Sigmoid colon (tissue), 6 donors: ENCODE measurements at regions not wholly inside any gene's neighbourhood (a gene's known extent, or its start where the extent isn't known, plus 50 kb on each side); places are given as distances from the start of the nearest gene placed in this dataset.

Experiments
- DNase-seq: peaks from one replicate; pipeline ENCODE4 v3.0.0-alpha.2; 2019
- H3K27ac ChIP-seq, 4 donors: fragments of 200-600 bp; sonication (generic); one replicate each; pipeline ENCODE4 v1.5.1; 2016 to 2019; ENCODE audit warnings: mild to moderate bottlenecking in 1 of 4
- H3K27me3 ChIP-seq, 3 donors: fragments of 200-600 bp; sonication (generic); one replicate each; pipeline ENCODE4 v1.5.1; 2019; ENCODE audit warnings: mild to moderate bottlenecking in 1 of 3
- H3K36me3 ChIP-seq, 4 donors: fragments of 200-600 bp; sonication (generic); one replicate each; pipeline ENCODE4 v1.5.1; 2016 to 2019
- H3K4me1 ChIP-seq, 4 donors: fragments of 200-600 bp; sonication (generic); one replicate each; pipeline ENCODE4 v1.5.1; 2017 to 2019
- H3K4me3 ChIP-seq, 4 donors: fragments of 200-600 bp; sonication (generic); one replicate each; pipeline ENCODE4 v1.5.1; 2017 to 2019; ENCODE audit warnings: mild to moderate bottlenecking in 2 of 4, moderate library complexity in 1 of 4
- H3K9me3 ChIP-seq, 4 donors: fragments of 200-600 bp in 3 of 4; sonication (generic) in 3 of 4; one replicate each; pipeline versions ENCODE4 v1.5.1 to v1.6.1; 2013 to 2019
- EP300 ChIP-seq, 4 donors: sonication (generic); formaldehyde crosslinking; IDR thresholded peaks; one replicate each; pipeline ENCODE4 v1.6.1; 2017; ENCODE audit warnings: antibody characterized with exemption in 4 of 4
- POLR2A ChIP-seq, 2 donors: fragments of 450-650 bp; IDR thresholded peaks; one replicate each; pipeline ENCODE4 v1.6.1; 2016; ENCODE audit warnings: antibody characterized with exemption in 2 of 2, mild to moderate bottlenecking in 2 of 2, moderate library complexity in 2 of 2
- POLR2AphosphoS5 ChIP-seq, 4 donors: sonication (generic); formaldehyde crosslinking; IDR thresholded peaks; one replicate each; pipeline ENCODE4 v1.6.1; 2017; ENCODE audit warnings: antibody characterized with exemption in 4 of 4
- WGBS, 2 donors: extraction: QIAGEN DNeasy Blood & Tissue Kit; methylation state at CpG; one replicate each; pipeline ENCODE4 v1.1.7; 2013; 5-methylcytosine and 5-hydroxymethylcytosine counted together
- intact Hi-C: fragments of 100-400 bp; cut with DNase I; formaldehyde crosslinking; loops from one replicate; pipeline ENCODE4 v1.15.1; 2023
- TF ChIP-seq, protein P1 (sequence below), 4 experiments: fragments of 450-650 bp in 3 of 4; fragments of 200-600 bp in 1 of 4; IDR thresholded peaks; one replicate each; pipeline ENCODE4 v1.5.1; 2016 to 2019; ENCODE audit warnings: antibody characterized with exemption in 4 of 4, mild to moderate bottlenecking in 3 of 4, moderate library complexity in 2 of 4
- donor health status: healthy with polysubstance abuse.
- donor health status: healthy.

DNA sequence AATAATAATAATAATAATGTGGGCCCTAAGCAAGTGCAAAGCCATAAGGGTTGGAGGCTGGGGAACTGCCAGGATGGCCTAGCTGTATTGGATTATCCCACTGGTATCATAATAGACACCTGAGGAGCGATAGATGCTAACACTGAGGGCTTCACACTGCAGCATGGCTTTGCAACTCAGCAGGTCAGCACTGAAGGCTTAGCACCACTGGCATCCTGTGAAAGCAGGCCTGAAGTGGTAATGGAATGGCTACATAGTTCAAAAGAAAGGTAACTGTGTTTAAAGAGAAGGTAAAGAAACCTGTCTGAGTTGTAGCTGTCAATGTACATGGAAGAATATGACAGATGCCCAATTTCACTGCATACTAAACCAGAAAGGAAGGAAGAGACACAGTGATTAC, 359.0 kb downstream of the OSTF1 start:
- no peak overlapping the region for H3K27ac ChIP-seq
- no peak for DNase-seq
- intact Hi-C loops = no loop called here
- H3K36me3 ChIP-seq = no peaks in the 10 kb centered on the region
- no peaks in the 10 kb centered on the region for H3K9me3 ChIP-seq
- WGBS, 2 donors = 95 to 96% methylated on average over 1 of the region's 1 CpG
- H3K27me3 ChIP-seq = no peaks in the 10 kb centered on the region
- no peak overlapping the region for H3K4me3 ChIP-seq
- TF ChIP-seq, protein P1, sequence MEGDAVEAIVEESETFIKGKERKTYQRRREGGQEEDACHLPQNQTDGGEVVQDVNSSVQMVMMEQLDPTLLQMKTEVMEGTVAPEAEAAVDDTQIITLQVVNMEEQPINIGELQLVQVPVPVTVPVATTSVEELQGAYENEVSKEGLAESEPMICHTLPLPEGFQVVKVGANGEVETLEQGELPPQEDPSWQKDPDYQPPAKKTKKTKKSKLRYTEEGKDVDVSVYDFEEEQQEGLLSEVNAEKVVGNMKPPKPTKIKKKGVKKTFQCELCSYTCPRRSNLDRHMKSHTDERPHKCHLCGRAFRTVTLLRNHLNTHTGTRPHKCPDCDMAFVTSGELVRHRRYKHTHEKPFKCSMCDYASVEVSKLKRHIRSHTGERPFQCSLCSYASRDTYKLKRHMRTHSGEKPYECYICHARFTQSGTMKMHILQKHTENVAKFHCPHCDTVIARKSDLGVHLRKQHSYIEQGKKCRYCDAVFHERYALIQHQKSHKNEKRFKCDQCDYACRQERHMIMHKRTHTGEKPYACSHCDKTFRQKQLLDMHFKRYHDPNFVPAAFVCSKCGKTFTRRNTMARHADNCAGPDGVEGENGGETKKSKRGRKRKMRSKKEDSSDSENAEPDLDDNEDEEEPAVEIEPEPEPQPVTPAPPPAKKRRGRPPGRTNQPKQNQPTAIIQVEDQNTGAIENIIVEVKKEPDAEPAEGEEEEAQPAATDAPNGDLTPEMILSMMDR (IDR thresholded peaks at IDR 0.05) = no peak
- TF ChIP-seq POLR2A (IDR thresholded peaks at IDR 0.05) = no peak
- TF ChIP-seq POLR2AphosphoS5 (IDR thresholded peaks at IDR 0.05) = no peak
- no peak for TF ChIP-seq EP300 (IDR thresholded peaks at IDR 0.05)
- peaks cover 0 to 16% (median 12%) of the 10 kb centered on the region in 4 donors for H3K4me1 ChIP-seq

DNA sequence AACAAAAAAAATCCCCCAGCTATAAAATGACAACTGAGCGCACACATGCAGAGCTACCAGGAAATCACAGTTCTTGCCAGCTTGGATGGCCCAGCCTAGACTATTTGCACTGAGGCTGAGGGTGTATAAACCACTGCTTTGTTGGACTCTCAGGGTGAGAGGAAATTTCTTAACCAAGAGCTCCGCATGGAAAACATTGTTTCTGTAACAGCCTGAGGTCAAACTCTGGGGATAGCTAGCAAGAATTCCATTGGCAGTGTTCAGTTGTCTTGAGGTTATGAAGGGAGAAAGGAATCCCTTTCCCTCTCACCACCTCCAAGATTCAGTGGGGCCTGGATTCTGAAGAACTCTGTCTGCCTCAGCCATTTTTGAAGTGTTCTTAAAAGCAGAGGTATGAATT, 360.0 kb downstream of the OSTF1 start:
- Histone ChIP-seq H3K27ac (peak overlapping the region in 1 of 4 donors; percentile 44), H3K27me3 (no peaks in the 10 kb centered on the region), H3K4me1 (peaks cover 0 to 17% (median 13%) of the 10 kb centered on the region in 4 donors), H3K9me3 (no peaks in the 10 kb centered on the region), H3K4me3 (no peak overlapping the region), H3K36me3 (no peaks in the 10 kb centered on the region)
- WGBS, 2 donors = 6 to 60% methylated on average over 2 of the region's 2 CpGs
- no peak for TF ChIP-seq POLR2A (IDR thresholded peaks at IDR 0.05)
- TF ChIP-seq POLR2AphosphoS5 (IDR thresholded peaks at IDR 0.05) = no peak
- no peak for TF ChIP-seq EP300 (IDR thresholded peaks at IDR 0.05)
- TF ChIP-seq, protein P1 (IDR thresholded peaks at IDR 0.05) = no peak
- DNase-seq = no peak
- intact Hi-C loops = no loop called here

DNA sequence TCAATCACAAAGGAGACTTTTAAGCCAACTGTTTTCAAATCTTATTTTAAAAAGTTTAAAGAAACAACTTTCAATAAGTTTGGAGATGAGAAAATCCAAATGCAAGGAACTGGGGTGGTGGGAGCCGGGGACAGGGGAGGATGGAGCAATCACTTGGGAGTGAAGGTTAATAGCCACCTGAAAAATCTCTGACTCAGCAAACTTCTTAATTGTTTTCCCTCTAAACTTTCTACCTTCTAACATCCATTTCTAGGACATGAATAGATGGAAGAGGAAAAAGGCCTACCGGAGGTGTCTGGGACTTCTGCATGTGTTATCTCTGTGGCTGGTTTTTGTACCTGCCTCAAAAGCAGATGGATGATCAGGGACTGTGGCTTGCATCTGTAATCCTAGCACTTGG, 360.6 kb downstream of the OSTF1 start:
- WGBS, 2 donors = 94 to 96% methylated on average over 2 of the region's 2 CpGs
- H3K4me1 ChIP-seq = peaks cover 0 to 17% (median 13%) of the 10 kb centered on the region in 4 donors

DNA sequence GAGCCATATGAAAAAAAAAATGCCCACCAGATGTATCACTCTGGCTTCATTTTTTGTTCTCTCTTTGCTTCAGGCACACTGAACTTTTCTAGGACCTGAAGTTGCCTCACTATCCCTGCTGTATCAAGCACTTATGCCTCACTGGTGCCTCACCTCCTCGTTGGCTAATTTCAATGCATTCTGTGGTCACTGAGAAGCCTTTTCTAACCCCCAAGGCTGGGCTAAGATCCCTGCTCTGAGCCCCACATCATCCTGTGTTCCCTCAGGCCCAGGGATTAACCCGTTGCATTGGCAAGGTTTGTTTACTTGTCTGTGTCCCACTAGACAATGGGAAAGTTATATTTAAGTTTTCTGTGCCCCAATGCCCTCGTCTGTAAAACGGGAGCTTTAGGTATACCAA, 362.7 kb downstream of the OSTF1 start:
- intact Hi-C loops = no loop called here
- TF ChIP-seq EP300 (IDR thresholded peaks at IDR 0.05) (no peak), POLR2AphosphoS5 (IDR thresholded peaks at IDR 0.05) (no peak), POLR2A (IDR thresholded peaks at IDR 0.05) (no peak)
- TF ChIP-seq, protein P1 (IDR thresholded peaks at IDR 0.05) = no peak
- Histone ChIP-seq H3K4me3 (no peak overlapping the region), H3K27ac (peak overlapping the region in 1 of 4 donors; percentile 25), H3K36me3 (no peaks in the 10 kb centered on the region), H3K4me1 (peaks cover 0 to 17% (median 13%) of the 10 kb centered on the region in 4 donors), H3K9me3 (no peaks in the 10 kb centered on the region), H3K27me3 (no peaks in the 10 kb centered on the region)
- 66 to 69% methylated on average over 4 of the region's 4 CpGs for WGBS, 2 donors
- DNase-seq = no peak

More for the DNA sequence above, 360.6 kb downstream of the OSTF1 start:
- Histone ChIP-seq H3K36me3 (no peaks in the 10 kb centered on the region), H3K9me3 (no peaks in the 10 kb centered on the region), H3K27me3 (no peaks in the 10 kb centered on the region), H3K4me3 (no peak overlapping the region), H3K27ac (peak overlapping the region in 1 of 4 donors; percentile 44)
- no peak for TF ChIP-seq POLR2A (IDR thresholded peaks at IDR 0.05)
- no peak for TF ChIP-seq POLR2AphosphoS5 (IDR thresholded peaks at IDR 0.05)
- no peak for TF ChIP-seq EP300 (IDR thresholded peaks at IDR 0.05)
- TF ChIP-seq, protein P1 (IDR thresholded peaks at IDR 0.05) = no peak
- DNase-seq = no peak
- intact Hi-C loops = no loop called here

DNA sequence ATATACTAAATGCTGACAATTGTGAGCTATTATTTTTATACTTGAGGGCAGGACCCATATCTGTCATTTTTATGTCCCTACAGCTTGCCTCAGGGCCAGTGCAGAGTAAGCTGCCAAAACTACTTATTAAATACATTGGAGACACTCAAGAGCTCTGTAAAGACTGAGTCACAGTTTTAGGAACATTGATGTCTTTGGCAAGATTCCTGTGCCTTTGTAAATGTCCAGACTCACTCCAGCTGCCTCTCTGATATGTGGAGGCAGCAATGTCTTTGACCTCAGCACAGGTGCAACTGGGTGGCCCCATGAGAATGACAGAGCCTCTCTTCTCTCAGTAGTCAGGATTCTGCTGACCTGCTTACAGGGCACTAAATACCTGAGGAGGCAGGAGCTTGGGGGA, 363.2 kb downstream of the OSTF1 start:
- Histone ChIP-seq H3K27ac (peak overlapping the region in 2 of 4 donors; percentile 18 to 25), H3K36me3 (no peaks in the 10 kb centered on the region), H3K4me1 (peaks cover 0 to 17% (median 13%) of the 10 kb centered on the region in 4 donors), H3K4me3 (no peak overlapping the region), H3K9me3 (no peaks in the 10 kb centered on the region), H3K27me3 (no peaks in the 10 kb centered on the region)
- intact Hi-C loops = no loop called here
- TF ChIP-seq POLR2A (IDR thresholded peaks at IDR 0.05) (no peak), POLR2AphosphoS5 (IDR thresholded peaks at IDR 0.05) (no peak), EP300 (IDR thresholded peaks at IDR 0.05) (no peak)
- TF ChIP-seq, protein P1 (IDR thresholded peaks at IDR 0.05) = no peak
- no peak for DNase-seq
